ENCODE measurements at regions not wholly inside any gene's neighbourhood (a gene's known extent, or its start where the extent isn't known, plus 50 kb on each side); places are given as distances from the start of the nearest gene placed in this dataset.

GRCh38 chr20:4597215-4597614 is 89.0 kb upstream of the PRNP start:
- no peak for DNase-seq

GRCh38 chr20:4593149-4593525 is 93.1 kb upstream of the PRNP start:
- no peak for DNase-seq

- peak; percentile 63 for DNase-seq
Observed at GRCh38 chr20:4592316-4593148, 93.7 kb upstream of the PRNP start.

GRCh38 chr20:4591975-4592315 is 94.3 kb upstream of the PRNP start:
- DNase-seq = no peak

- no peak for DNase-seq
Observed at GRCh38 chr20:4585758-4586157, 100.5 kb upstream of the PRNP start.

GRCh38 chr20:4585104-4585753 is 101.0 kb upstream of the PRNP start:
- no peak for DNase-seq

GRCh38 chr20:4584510-4584909 is 101.7 kb upstream of the PRNP start:
- DNase-seq = no peak

GRCh38 chr20:4581838-4582237 is 104.4 kb upstream of the PRNP start:
- DNase-seq = no peak

- no peak for DNase-seq
Observed at GRCh38 chr20:4578375-4578774, 107.9 kb upstream of the PRNP start.

GRCh38 chr20:4574356-4574690 is 111.9 kb upstream of the PRNP start:
- no peak for DNase-seq

- DNase-seq = no peak
Observed at GRCh38 chr20:4573564-4574355, 112.5 kb upstream of the PRNP start.

- DNase-seq = no peak
Observed at GRCh38 chr20:4571759-4572531, 114.3 kb upstream of the PRNP start.

- DNase-seq = peak; percentile 3
Observed at GRCh38 chr20:4569865-4570264, 116.4 kb upstream of the PRNP start.

- DNase-seq = no peak
Observed at GRCh38 chr20:4569092-4569491, 117.2 kb upstream of the PRNP start.

- no peak for DNase-seq
Observed at GRCh38 chr20:4568361-4568959, 117.8 kb upstream of the PRNP start.

GRCh38 chr20:4567170-4567569 is 119.1 kb upstream of the PRNP start:
- no peak for DNase-seq

GRCh38 chr20:4563534-4563933 is 122.7 kb upstream of the PRNP start:
- no peak for DNase-seq

- no peak for DNase-seq
Observed at GRCh38 chr20:4563031-4563430, 123.2 kb upstream of the PRNP start.

GRCh38 chr20:4560667-4561066 is 125.6 kb upstream of the PRNP start:
- no peak for DNase-seq

- DNase-seq = no peak
Observed at GRCh38 chr20:4559906-4560305, 126.3 kb upstream of the PRNP start.

GRCh38 chr20:4559106-4559505 is 127.2 kb upstream of the PRNP start:
- no peak for DNase-seq

- DNase-seq = no peak
Observed at GRCh38 chr20:4556781-4557180, 129.5 kb upstream of the PRNP start.

All from NCI-H345 (cell line).